IPS-18c (cell line): ENCODE measurements at regions not wholly inside any gene's neighbourhood (a gene's known extent, or its start where the extent isn't known, plus 50 kb on each side); places are given as distances from the start of the nearest gene placed in this dataset.

ENCODE experiments used
- H3K4me3 ChIP-seq: 2 replicates; pipeline ENCODE4 v1.7.0; 2013; ENCODE audit warnings: low read depth, mild to moderate bottlenecking, low read length, moderate library complexity; ENCODE audit not compliant: insufficient read depth
- H3K9me3 ChIP-seq: one replicate; pipeline ENCODE4 v1.6.1; 2013; ENCODE audit warnings: mild to moderate bottlenecking, low read length, moderate library complexity; ENCODE audit not compliant: control insufficient read depth, insufficient read depth

- Histone ChIP-seq H3K9me3 (no peaks in the 10 kb centered on the region), H3K4me3 (no peak overlapping the region)
These were observed 395.7 kb upstream of the NOVA1 start for GRCh38 chr14:26993556-26993955.

DNA sequence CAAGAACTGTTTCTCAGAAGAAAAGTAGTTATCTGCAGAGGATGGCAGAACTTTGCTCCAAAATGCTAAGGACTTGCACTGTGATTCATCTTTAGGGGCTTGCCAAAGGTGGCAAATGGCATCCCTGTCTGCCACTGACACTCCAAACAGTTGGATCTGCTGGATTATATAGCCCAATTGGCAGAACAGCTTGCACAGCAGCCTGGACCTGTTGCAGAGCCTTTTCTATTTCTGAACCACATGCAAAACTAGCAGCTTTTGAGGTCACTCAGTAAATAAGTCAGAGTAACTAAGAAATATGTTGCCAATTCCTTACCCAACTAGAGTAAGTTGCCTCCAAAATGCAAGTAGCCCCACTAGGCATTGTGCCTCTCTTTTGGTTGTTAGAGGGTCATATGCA lies 397.5 kb upstream of the NOVA1 start:
- no peaks in the 10 kb centered on the region for H3K9me3 ChIP-seq
- no peak overlapping the region for H3K4me3 ChIP-seq

- Histone ChIP-seq H3K4me3 (no peak overlapping the region), H3K9me3 (no peaks in the 10 kb centered on the region)
These were observed 398.4 kb upstream of the NOVA1 start for GRCh38 chr14:26996246-26996645.

DNA sequence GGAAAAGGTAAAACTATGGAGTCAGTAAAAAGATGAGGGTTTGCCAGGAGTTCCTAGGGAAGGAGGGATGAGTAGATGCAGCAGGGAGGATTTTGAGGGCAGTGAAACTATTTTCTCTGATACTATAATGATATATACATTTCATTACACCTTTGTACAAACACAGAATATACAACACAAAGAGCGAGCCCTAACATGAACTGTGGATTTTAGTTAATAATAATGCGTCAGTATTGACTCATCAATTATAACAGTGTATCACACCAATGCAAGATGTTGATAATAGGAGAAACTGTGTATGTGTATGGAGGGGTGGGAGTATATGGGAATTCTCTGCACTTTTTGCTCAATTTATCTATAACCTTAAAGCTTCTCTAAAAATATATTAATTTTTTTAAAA lies 404.3 kb upstream of the NOVA1 start:
- no peaks in the 10 kb centered on the region for H3K9me3 ChIP-seq

DNA sequence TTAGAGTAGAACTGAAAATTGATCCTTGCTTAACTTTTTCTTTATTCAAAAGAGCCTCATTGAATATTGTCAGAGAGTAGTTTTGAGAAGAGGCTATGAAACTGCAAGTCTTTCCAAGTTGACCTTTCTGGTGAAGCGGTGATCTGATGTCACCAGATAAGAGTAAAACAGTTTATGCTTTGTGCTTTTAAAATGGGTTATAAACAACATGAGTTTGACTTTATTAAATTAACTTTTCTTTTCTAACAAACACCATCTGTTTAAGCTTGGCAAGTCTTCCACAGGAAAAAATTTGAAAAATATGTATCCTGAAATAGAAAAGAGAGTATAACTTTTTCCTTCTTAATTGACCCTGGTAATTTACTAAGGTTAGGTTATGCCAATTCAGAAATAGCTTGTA lies 408.7 kb upstream of the NOVA1 start:
- no peak overlapping the region for H3K4me3 ChIP-seq
- no peaks in the 10 kb centered on the region for H3K9me3 ChIP-seq

More for the DNA sequence above, 404.3 kb upstream of the NOVA1 start:
- no peak overlapping the region for H3K4me3 ChIP-seq

DNA sequence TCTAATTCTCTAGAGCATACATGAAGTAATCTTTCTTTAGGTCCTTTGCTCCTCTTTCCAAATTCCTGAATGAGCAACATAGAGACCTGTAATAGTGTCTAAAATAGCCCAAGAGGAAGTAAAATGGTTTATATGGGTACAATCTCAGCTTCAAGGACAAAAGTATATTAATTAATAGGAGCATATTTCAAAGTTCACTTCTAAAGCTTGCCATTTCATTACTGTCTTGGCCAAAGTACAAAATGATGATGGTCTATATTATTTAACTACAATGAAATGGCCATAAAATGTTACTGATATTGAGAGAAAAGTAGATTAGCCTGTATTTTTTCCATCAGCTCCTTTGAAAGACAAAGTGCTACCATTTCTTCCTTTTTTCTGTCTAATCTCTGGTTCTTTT lies 410.4 kb upstream of the NOVA1 start:
- no peaks in the 10 kb centered on the region for H3K9me3 ChIP-seq

DNA sequence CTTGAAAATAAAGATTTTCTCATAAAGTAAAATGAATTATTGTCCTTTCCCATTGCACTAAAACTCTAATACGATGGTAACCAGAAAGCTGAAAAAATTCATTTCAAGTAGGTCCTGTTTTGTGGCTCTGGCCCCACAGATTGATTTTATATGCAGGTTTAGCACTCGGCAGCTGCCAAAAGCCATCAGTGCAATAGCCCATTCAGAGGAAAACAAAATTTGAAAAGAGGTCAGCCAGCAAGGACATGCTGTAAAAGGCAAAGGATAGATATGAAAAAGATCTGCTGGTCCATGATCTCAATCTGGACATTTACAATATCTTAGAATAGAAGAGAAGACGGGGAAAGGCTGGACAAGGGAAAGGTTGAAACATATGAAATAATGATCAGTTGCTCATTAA lies 414.8 kb upstream of the NOVA1 start:
- H3K4me3 ChIP-seq = no peak overlapping the region
- no peaks in the 10 kb centered on the region for H3K9me3 ChIP-seq

More for the DNA sequence above, 410.4 kb upstream of the NOVA1 start:
- H3K4me3 ChIP-seq = no peak overlapping the region

DNA sequence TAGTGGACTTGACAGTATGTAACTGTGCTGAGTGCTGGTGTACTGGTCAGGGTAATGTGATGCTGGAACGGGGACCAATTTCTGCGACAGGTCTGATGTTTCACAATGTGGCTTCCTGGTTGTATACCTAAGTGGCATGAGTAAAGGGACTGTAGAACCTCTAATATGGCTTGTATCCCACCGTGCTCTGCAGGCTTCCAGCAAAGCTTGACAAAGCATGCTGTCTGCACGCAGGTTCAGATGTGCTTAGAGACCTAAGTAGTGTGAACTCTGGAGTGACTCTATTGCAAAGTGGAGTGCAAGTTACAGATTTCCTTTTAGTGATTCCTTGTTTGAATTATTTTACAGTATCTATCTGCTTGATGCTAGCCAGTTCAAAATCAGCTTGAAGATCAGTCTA lies 415.8 kb upstream of the NOVA1 start:
- Histone ChIP-seq H3K4me3 (no peak overlapping the region), H3K9me3 (no peaks in the 10 kb centered on the region)

DNA sequence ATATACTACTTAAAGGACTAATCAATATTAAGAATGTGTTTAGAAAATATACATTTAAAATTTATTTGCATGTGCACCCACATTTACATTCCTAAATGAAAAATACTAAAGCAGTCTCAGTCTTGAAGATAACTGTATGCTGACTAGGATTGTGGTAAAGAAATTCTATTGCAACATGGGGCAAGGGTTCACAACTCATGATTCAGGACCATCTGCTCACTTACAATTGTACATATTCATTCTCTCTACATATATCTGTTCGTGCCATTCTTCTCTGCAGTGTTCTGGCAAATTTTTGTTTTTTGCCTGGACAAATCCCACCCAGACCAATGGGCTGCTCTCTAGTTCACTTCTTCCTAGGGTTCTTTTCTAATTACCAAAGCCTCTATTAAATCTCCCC lies 417.2 kb upstream of the NOVA1 start:
- no peaks in the 10 kb centered on the region for H3K9me3 ChIP-seq
- H3K4me3 ChIP-seq = no peak overlapping the region

- no peaks in the 10 kb centered on the region for H3K9me3 ChIP-seq
- no peak overlapping the region for H3K4me3 ChIP-seq
These were observed 427.8 kb upstream of the NOVA1 start for GRCh38 chr14:27025648-27026047.

- no peaks in the 10 kb centered on the region for H3K9me3 ChIP-seq
- no peak overlapping the region for H3K4me3 ChIP-seq
These were observed 428.3 kb upstream of the NOVA1 start for GRCh38 chr14:27026097-27026496.

DNA sequence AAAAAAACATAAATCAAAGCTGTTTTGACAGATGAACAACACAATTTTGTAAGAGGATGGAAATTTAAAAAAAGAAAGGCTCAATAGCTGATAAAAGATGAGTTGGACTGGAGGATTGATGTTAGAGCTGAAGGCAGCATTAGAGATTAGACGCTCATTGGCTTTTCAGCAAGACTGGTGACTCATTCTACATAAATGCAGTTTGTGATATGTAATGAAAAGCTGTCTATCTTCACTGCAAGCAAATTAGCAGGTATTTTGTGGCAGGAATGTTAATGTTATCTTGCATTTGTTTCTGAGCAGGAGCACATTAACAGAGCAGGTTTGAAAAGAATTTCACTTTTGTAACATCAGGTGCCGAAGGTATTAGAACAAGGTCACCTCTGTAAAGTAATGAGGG lies 442.7 kb upstream of the NOVA1 start:
- Histone ChIP-seq H3K4me3 (no peak overlapping the region), H3K9me3 (no peaks in the 10 kb centered on the region)

- Histone ChIP-seq H3K9me3 (no peaks in the 10 kb centered on the region), H3K4me3 (no peak overlapping the region)
These were observed 451.9 kb upstream of the NOVA1 start for GRCh38 chr14:27049701-27050100.

DNA sequence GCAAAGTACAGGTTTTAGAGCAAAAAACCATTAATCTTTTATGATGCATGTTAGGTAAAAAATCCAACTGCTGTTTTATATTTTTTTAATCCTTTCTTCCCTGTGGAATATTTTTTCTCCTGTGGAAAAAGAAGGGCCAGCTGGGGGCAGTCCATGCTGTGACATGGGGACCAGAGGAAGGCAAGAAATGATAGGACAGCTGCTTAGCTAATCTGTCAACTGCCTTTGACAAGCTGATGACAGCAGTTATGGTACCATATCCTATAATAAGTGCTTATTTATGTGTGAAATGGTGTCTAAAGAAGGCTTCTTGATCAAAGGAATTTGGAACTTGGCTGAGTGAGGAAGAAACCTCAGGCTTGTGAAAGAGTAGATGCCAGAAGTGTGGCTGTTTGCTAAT lies 452.4 kb upstream of the NOVA1 start:
- H3K4me3 ChIP-seq = no peak overlapping the region
- H3K9me3 ChIP-seq = no peaks in the 10 kb centered on the region

DNA sequence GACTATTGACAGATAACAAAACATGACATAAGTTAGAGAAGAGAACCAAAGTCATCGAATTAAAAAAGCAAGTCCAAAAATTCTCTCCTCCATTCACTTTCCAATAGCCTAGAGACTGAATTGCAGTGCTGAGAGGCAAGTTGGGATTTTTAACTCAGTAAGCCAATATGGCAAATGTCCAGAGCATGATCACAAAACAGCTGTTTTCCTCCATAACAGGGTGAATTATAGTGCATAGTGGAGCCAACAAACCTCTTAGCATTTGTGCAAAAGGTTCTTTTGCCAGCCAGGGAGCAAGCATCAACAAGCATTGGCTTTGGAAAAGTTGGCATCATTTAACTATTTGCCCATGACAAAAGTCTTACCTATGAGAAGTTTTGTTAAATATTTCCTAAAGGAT lies 458.8 kb upstream of the NOVA1 start:
- Histone ChIP-seq H3K9me3 (no peaks in the 10 kb centered on the region), H3K4me3 (no peak overlapping the region)

GRCh38 chr14:27061299-27061698 lies 463.5 kb upstream of the NOVA1 start:
- Histone ChIP-seq H3K4me3 (no peak overlapping the region), H3K9me3 (no peaks in the 10 kb centered on the region)

- Histone ChIP-seq H3K4me3 (no peak overlapping the region), H3K9me3 (no peaks in the 10 kb centered on the region)
These were observed 466.1 kb upstream of the NOVA1 start for GRCh38 chr14:27063959-27064358.

GRCh38 chr14:27065886-27066285 lies 468.1 kb upstream of the NOVA1 start:
- Histone ChIP-seq H3K4me3 (no peak overlapping the region), H3K9me3 (no peaks in the 10 kb centered on the region)

DNA sequence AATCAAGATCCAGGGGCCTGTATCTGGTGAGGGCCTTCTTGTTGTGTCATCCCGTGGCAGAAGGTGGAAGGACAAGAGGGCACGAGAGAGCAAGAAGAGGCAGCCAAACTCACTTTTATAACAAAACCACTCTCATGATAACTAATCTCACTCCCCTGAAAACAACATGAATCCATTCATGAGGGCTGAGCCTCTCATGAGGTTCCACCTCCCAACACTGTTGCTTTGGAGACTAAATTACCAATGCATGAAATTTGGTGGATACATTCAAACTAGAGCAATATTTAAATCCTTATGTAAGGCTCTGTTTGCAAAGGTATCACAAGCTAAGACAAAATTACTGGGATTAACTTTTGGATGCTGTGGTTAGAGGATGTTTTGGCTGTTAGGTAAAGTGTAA lies 470.1 kb upstream of the NOVA1 start:
- H3K4me3 ChIP-seq = no peak overlapping the region
- no peaks in the 10 kb centered on the region for H3K9me3 ChIP-seq

DNA sequence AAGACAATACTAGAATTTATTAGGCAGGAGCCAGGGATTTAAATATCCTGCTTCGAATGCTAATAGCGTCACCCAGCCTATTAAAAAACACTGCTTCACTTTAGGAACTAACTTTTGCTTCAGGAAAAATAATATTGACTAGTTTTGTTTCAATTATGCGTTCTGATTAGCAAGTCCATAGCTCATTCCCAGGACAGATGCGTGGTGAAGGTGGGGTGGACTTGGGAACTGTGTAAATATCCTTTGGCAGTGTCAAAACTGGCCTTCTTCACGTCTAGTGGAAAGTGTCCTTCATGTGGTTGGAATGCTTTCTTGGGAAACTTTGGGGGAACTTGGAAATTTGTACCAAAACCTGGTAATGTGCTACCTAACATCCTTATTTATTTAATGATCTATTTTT lies 474.8 kb upstream of the NOVA1 start:
- no peaks in the 10 kb centered on the region for H3K9me3 ChIP-seq
- H3K4me3 ChIP-seq = no peak overlapping the region
